Transverse colon (tissue), 4 donors: ENCODE measurements at regions not wholly inside any gene's neighbourhood (a gene's known extent, or its start where the extent isn't known, plus 50 kb on each side); places are given as distances from the start of the nearest gene placed in this dataset.

ENCODE experiments used
- DNase-seq: peaks from one replicate; pipeline ENCODE4 v3.0.0-alpha.2; 2019
- H3K27ac ChIP-seq, 4 donors: fragments of 200-600 bp; sonication (generic); 2 replicates each; pipeline ENCODE4 v1.5.1; 2016 to 2018; ENCODE audit warnings: inconsistent platforms in 4 of 4
- H3K27me3 ChIP-seq: fragments of 200-600 bp; sonication (generic); 2 replicates; pipeline ENCODE4 v1.5.1; 2017; ENCODE audit warnings: inconsistent platforms
- H3K36me3 ChIP-seq, 4 donors: fragments of 200-600 bp; sonication (generic); 2 replicates each; pipeline ENCODE4 v1.5.1; 2017 to 2019; ENCODE audit warnings: inconsistent platforms in 4 of 4
- H3K4me1 ChIP-seq, 4 donors: fragments of 200-600 bp; sonication (generic); 2 replicates each; pipeline ENCODE4 v1.5.1; 2017 to 2020; ENCODE audit warnings: inconsistent platforms in 4 of 4
- H3K4me3 ChIP-seq, 4 donors: fragments of 200-600 bp; sonication (generic); 1 replicate in 1 of 4; 2 replicates in 3 of 4; pipeline versions ENCODE4 v1.5.1 to v1.6.1; 2017 to 2019; ENCODE audit warnings: inconsistent platforms in 4 of 4
- H3K9me3 ChIP-seq, 2 donors: fragments of 200-600 bp; sonication (generic); 2 replicates each; pipeline ENCODE4 v1.5.1; 2017 to 2019; ENCODE audit warnings: inconsistent platforms in 2 of 2
- CTCF ChIP-seq, 5 experiments: fragments of 200-600 bp in 3 of 5; fragments of 450-650 bp in 2 of 5; sonication (generic) in 3 of 5; IDR thresholded peaks; 1 replicate in 2 of 5; 2 replicates in 3 of 5; pipeline ENCODE4 v1.5.1; 2016 to 2017; ENCODE audit warnings: antibody characterized with exemption in 5 of 5, inconsistent platforms in 3 of 5, mild to moderate bottlenecking in 2 of 5, moderate library complexity in 1 of 5
- EP300 ChIP-seq: sonication (generic); formaldehyde crosslinking; IDR thresholded peaks from one replicate; pipeline ENCODE4 v1.6.1; 2017; ENCODE audit warnings: antibody characterized with exemption, low read depth
- POLR2A ChIP-seq: fragments of 450-650 bp; IDR thresholded peaks from one replicate; pipeline ENCODE4 v1.6.1; 2016; ENCODE audit warnings: antibody characterized with exemption, mild to moderate bottlenecking, moderate library complexity
- POLR2AphosphoS5 ChIP-seq, 3 donors: sonication (generic); formaldehyde crosslinking; IDR thresholded peaks; one replicate each; pipeline ENCODE4 v1.6.1; 2016; ENCODE audit warnings: antibody characterized with exemption in 3 of 3
- WGBS, 2 donors: methylation state at CpG; one replicate each; pipeline ENCODE4 v1.1.5; 2018; ENCODE audit warnings: low coverage in 1 of 2; 5-methylcytosine and 5-hydroxymethylcytosine counted together
- in situ Hi-C, 4 donors: fragments of 200-750 bp; cut with MboI; loops; one replicate each; pipeline versions ENCODE4 v1.15.0 to v1.15.1; 2017; ENCODE audit warnings: low sequenced_read_pairs in 3 of 4, low pct_ligation_motif_present in 1 of 4, low pct_unique_long_range_greater_than_20kb in 1 of 4
- intact Hi-C: fragments of 100-400 bp; cut with DNase I; formaldehyde crosslinking; loops from one replicate; pipeline ENCODE4 v1.15.1; 2023; ENCODE audit warnings: low total_unique reads

- Histone ChIP-seq H3K27me3 (no peaks in the 10 kb centered on the region), H3K27ac (no peak overlapping the region), H3K9me3 (peaks cover 2 to 11% of the 10 kb centered on the region in 2 donors), H3K4me1 (no peaks in the 10 kb centered on the region), H3K36me3 (no peaks in the 10 kb centered on the region), H3K4me3 (no peak overlapping the region)
- whole genome bisulfite sequencing, 2 donors, result 88 to 100% methylated on average over 1 of the region's 1 CpG
- intact Hi-C loops (no loop called here), in situ Hi-C loops (no loop called here)
- TF ChIP-seq EP300 (no peak), POLR2AphosphoS5 (IDR thresholded peaks at IDR 0.05) (no peak), CTCF (IDR thresholded peaks at IDR 0.05) (no peak), POLR2A (no peak)
- no peak for DNase-seq
Measured at GRCh38 chr14:62429683-62430082, 615.6 kb downstream of the KCNH5 start.

- no peak overlapping the region for H3K27ac ChIP-seq
- no peak overlapping the region for H3K4me3 ChIP-seq
- intact Hi-C loops (no loop called here), in situ Hi-C loops (no loop called here)
- no peaks in the 10 kb centered on the region for H3K27me3 ChIP-seq
- WGBS, 2 donors, result 63 to 83% methylated on average over 1 to 2 of the region's 2 CpGs
- TF ChIP-seq POLR2AphosphoS5 (IDR thresholded peaks at IDR 0.05), result no peak
- TF ChIP-seq CTCF (IDR thresholded peaks at IDR 0.05), result no peak
- TF ChIP-seq POLR2A, result no peak
- H3K9me3 ChIP-seq, result peaks cover 8 to 11% of the 10 kb centered on the region in 2 donors
- no peaks in the 10 kb centered on the region for H3K36me3 ChIP-seq
- H3K4me1 ChIP-seq, result no peaks in the 10 kb centered on the region
- DNase-seq, result no peak
Measured at GRCh38 chr14:62431496-62431895, 613.8 kb downstream of the KCNH5 start.

DNA sequence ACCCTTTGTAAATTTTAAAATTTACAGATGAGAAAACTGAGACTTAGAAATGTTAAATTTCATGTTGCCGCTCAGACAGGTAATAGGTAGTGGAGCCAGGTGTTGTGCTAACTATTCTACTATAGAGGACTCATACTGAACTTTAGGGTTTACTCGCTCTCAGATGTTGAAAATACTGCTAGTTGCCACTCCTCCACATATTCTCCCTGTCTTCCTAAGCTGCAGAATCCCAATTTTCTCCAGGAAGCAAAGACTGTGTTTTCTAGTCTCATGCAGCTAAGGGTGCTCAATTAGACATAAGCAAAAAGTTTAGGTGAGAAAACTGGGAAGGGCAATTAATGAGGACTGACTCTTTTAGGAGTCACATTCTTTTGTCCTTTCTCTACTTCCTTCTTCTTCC, 612.3 kb downstream of the KCNH5 start:
- Histone ChIP-seq H3K4me1 (no peaks in the 10 kb centered on the region), H3K4me3 (no peak overlapping the region), H3K36me3 (no peaks in the 10 kb centered on the region), H3K27me3 (no peaks in the 10 kb centered on the region), H3K9me3 (peaks cover 8 to 11% of the 10 kb centered on the region in 2 donors), H3K27ac (no peak overlapping the region)
- TF ChIP-seq POLR2A (no peak), POLR2AphosphoS5 (IDR thresholded peaks at IDR 0.05) (no peak), CTCF (IDR thresholded peaks at IDR 0.05) (no peak), EP300 (no peak)
- no peak for DNase-seq
- in situ Hi-C loops, result no loop called here
- 95 to 98% methylated on average over 2 of the region's 2 CpGs for WGBS, 2 donors
- intact Hi-C loops, result no loop called here

GRCh38 chr14:62436261-62436660, 609.0 kb downstream of the KCNH5 start:
- in situ Hi-C loops (no loop called here), intact Hi-C loops (no loop called here)
- WGBS, 2 donors, result 38 to 42% methylated on average over 2 of the region's 2 CpGs
- DNase-seq, result no peak
- Histone ChIP-seq H3K9me3 (peaks cover 31 to 37% of the 10 kb centered on the region in 2 donors), H3K27me3 (no peaks in the 10 kb centered on the region), H3K27ac (no peak overlapping the region), H3K4me1 (no peaks in the 10 kb centered on the region), H3K36me3 (no peaks in the 10 kb centered on the region), H3K4me3 (no peak overlapping the region)
- no peak for TF ChIP-seq CTCF (IDR thresholded peaks at IDR 0.05)
- no peak for TF ChIP-seq POLR2A
- TF ChIP-seq EP300, result no peak
- no peak for TF ChIP-seq POLR2AphosphoS5 (IDR thresholded peaks at IDR 0.05)
